Effector memory CD4-positive, alpha-beta T cell (primary cell): ENCODE measurements at regions not wholly inside any gene's neighbourhood (a gene's known extent, or its start where the extent isn't known, plus 50 kb on each side); places are given as distances from the start of the nearest gene placed in this dataset.
"Not testable (repeated sequence)": the region's sequence is repeated elsewhere in the genome, so short reads cannot be mapped to it uniquely, and the experiment has no call there.

Experiments
- DNase-seq, 3 donors: peaks; one replicate each; pipeline ENCODE4 v3.0.0-alpha.2; 2020
- H3K27ac ChIP-seq: 2 replicates; pipeline ENCODE4 v1.7.0; 2013; ENCODE audit warnings: mild to moderate bottlenecking, low read length, moderate library complexity; ENCODE audit not compliant: insufficient read depth, poor library complexity, severe bottlenecking
- H3K27me3 ChIP-seq: replicated peaks from 2 replicates; pipeline ENCODE4 v1.7.0; 2013; ENCODE audit warnings: mild to moderate bottlenecking, low read length; ENCODE audit not compliant: insufficient read depth, control insufficient read depth, poor library complexity, severe bottlenecking
- H3K36me3 ChIP-seq: 2 replicates; pipeline ENCODE4 v1.7.0; 2013; ENCODE audit warnings: mild to moderate bottlenecking, low read length, moderate library complexity; ENCODE audit not compliant: control insufficient read depth, insufficient read depth
- H3K4me1 ChIP-seq: 2 replicates; pipeline ENCODE4 v1.7.0; 2013; ENCODE audit warnings: low read length, mild to moderate bottlenecking; ENCODE audit not compliant: control insufficient read depth, insufficient read depth, poor library complexity, severe bottlenecking
- H3K4me3 ChIP-seq: 2 replicates; pipeline ENCODE4 v1.7.0; 2013; ENCODE audit warnings: low read length, low read depth, mild to moderate bottlenecking; ENCODE audit not compliant: insufficient read depth, poor library complexity, severe bottlenecking
- H3K9me3 ChIP-seq: 2 replicates; pipeline ENCODE4 v1.7.0; 2013; ENCODE audit warnings: mild to moderate bottlenecking, low read length, moderate library complexity; ENCODE audit not compliant: control insufficient read depth

- H3K27ac ChIP-seq, result no peak overlapping the region
- H3K4me3 ChIP-seq, result no peak overlapping the region
- DNase-seq, result no peak
- no peaks in the 10 kb centered on the region for H3K9me3 ChIP-seq
- H3K27me3 ChIP-seq, result no peaks in the 10 kb centered on the region
- no peaks in the 10 kb centered on the region for H3K36me3 ChIP-seq
- H3K4me1 ChIP-seq, result no peaks in the 10 kb centered on the region
Observed at GRCh38 chr3:186456731-186457191, 87.4 kb downstream of the CRYGS start.

DNA sequence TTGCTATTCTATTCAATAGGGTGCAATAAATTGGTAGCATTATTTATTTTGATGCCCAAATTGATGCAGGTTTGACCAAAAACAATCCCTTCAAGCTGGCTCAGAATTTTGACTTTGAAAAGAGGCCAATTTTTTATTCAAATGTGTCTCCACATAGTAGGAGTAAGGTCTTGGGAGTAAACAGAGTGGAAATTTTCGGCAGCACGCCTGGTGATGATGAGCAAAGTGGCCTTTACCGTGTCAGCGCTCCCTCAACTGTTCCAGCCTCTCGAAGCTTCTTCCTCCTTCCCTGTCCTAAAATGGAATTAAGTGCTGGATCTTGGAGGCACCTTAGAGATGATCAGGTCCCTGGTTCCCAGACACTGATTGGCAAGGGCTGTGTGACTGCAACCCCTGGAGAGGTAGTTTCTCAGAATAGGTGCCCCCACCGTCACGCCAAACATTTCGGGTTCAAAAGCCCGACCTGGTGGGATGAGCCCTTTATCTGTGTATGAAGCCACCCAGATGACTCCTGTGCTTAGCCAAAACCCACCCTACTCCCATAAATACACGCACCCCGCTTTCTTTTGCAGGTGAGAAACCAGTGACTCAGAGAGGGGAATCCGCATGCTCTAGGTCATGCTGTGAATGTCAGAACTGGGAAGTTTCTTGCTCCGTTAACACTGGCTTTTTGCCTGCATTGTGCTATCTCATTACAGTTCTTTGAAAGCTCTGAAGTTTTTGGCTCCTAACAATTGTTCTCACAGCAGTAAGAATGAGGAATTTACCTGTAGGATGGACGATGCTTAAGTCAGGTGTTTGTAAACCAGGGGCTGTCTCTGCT lies 89.1 kb downstream of the CRYGS start:
- no peaks in the 10 kb centered on the region for H3K9me3 ChIP-seq
- no peaks in the 10 kb centered on the region for H3K27me3 ChIP-seq
- no peak overlapping the region for H3K27ac ChIP-seq
- H3K4me3 ChIP-seq, result no peak overlapping the region
- DNase-seq, result no peak
- no peaks in the 10 kb centered on the region for H3K36me3 ChIP-seq
- H3K4me1 ChIP-seq, result no peaks in the 10 kb centered on the region

DNA sequence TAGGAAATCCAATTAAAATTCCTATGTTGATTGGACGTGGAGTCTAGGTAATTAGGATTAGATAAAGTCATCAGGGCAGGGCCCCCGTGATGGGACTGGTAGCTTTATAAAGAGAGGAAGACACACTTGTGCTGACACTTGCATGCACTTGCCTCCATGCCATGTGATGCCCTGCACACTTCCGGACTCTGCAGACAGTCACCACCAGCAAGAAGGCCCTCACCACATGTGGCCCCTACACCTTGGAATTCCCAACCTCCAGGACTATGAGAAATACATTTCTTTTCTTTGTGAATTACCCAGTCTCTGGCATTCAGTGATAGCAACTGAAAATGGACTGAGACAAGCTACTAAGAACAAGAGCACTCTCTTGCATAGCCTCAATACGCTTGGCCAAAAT lies 90.6 kb downstream of the CRYGS start:
- no peaks in the 10 kb centered on the region for H3K36me3 ChIP-seq
- H3K4me1 ChIP-seq, result no peaks in the 10 kb centered on the region
- no peak overlapping the region for H3K4me3 ChIP-seq
- H3K9me3 ChIP-seq, result no peaks in the 10 kb centered on the region
- DNase-seq, result no peak
- no peak overlapping the region for H3K27ac ChIP-seq
- H3K27me3 ChIP-seq, result no peaks in the 10 kb centered on the region

DNA sequence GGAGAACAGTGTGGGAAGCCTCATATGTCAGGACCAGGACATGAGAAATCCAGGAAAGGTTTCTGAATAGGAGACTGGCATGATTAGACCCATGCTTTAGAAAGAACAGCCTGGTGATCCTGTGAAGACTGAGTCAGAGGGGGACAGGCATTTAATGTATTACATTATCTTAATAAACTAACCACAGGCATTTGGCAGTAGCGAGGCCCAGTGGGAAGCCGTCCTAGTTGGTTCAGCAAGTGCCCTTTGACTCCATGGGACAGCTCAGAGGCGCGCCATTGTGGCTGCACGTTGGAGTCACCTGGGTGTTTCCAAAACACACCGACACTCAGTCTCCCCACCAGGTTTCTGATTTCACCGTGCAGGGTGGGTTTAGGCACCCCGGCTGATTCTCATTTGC lies 90.5 kb upstream of the DGKG start:
- H3K9me3 ChIP-seq, result no peaks in the 10 kb centered on the region
- no peaks in the 10 kb centered on the region for H3K36me3 ChIP-seq
- no peaks in the 10 kb centered on the region for H3K27me3 ChIP-seq
- DNase-seq, result no peak
- H3K4me3 ChIP-seq, result no peak overlapping the region
- no peak overlapping the region for H3K27ac ChIP-seq
- no peaks in the 10 kb centered on the region for H3K4me1 ChIP-seq

DNA sequence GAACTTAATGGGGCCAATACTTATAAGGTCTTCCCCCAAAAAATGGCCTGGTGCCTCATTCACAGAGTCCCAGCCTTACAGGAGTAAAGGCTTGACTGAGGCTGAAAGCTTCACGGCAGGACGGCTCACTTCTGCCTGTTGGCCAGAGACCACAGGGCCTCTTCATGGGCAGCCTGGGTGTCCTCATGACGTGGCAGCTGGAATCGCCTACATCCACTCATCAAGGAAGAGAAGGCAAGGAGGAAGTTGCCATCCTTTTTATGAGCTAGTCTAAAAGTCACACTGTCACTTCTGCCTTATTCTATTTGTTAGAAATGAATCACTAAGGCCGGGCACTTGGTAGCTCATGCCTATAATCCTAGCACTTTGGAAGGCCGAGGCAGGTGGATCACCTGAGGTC lies 89.3 kb upstream of the DGKG start:
- DNase-seq, result no peak

GRCh38 chr3:186444974-186445373 lies 82.9 kb upstream of the DGKG start:
- Histone ChIP-seq H3K4me1 (no peaks in the 10 kb centered on the region), H3K9me3 (no peaks in the 10 kb centered on the region), H3K27me3 (no peaks in the 10 kb centered on the region), H3K4me3 (no peak overlapping the region), H3K36me3 (no peaks in the 10 kb centered on the region), H3K27ac (no peak overlapping the region)
- DNase-seq, result no peak

More for the DNA sequence above, 89.3 kb upstream of the DGKG start:
- H3K4me3 ChIP-seq, result no peak overlapping the region
- no peaks in the 10 kb centered on the region for H3K9me3 ChIP-seq
- no peak overlapping the region for H3K27ac ChIP-seq
- H3K36me3 ChIP-seq, result no peaks in the 10 kb centered on the region
- no peaks in the 10 kb centered on the region for H3K27me3 ChIP-seq
- H3K4me1 ChIP-seq, result no peaks in the 10 kb centered on the region

GRCh38 chr3:186444288-186444687 lies 82.3 kb upstream of the DGKG start:
- DNase-seq, result no peak
- no peak overlapping the region for H3K4me3 ChIP-seq
- no peaks in the 10 kb centered on the region for H3K36me3 ChIP-seq
- no peak overlapping the region for H3K27ac ChIP-seq
- H3K4me1 ChIP-seq, result no peaks in the 10 kb centered on the region
- no peaks in the 10 kb centered on the region for H3K9me3 ChIP-seq
- no peaks in the 10 kb centered on the region for H3K27me3 ChIP-seq

- H3K4me3 ChIP-seq, H3K4me1 ChIP-seq, H3K27me3 ChIP-seq: not testable (repeated sequence)
Observed at GRCh38 chr3:186442979-186443378, 80.9 kb upstream of the DGKG start.

GRCh38 chr3:186442162-186442561 lies 80.1 kb upstream of the DGKG start:
- no peak for DNase-seq
- Histone ChIP-seq H3K4me3 (no peak overlapping the region), H3K9me3 (no peaks in the 10 kb centered on the region), H3K36me3 (no peaks in the 10 kb centered on the region), H3K4me1 (no peaks in the 10 kb centered on the region), H3K27me3 (no peaks in the 10 kb centered on the region), H3K27ac (no peak overlapping the region)

More at GRCh38 chr3:186442979-186443378, 80.9 kb upstream of the DGKG start:
- DNase-seq, H3K36me3 ChIP-seq, H3K27ac ChIP-seq, H3K9me3 ChIP-seq: not testable (repeated sequence)

- Histone ChIP-seq H3K27ac (no peak overlapping the region), H3K9me3 (no peaks in the 10 kb centered on the region), H3K4me1 (no peaks in the 10 kb centered on the region), H3K27me3 (no peaks in the 10 kb centered on the region), H3K4me3 (no peak overlapping the region), H3K36me3 (no peaks in the 10 kb centered on the region)
- DNase-seq, result no peak
Observed at GRCh38 chr3:186440891-186441290, 78.9 kb upstream of the DGKG start.
